ENCODE measurements at regions not wholly inside any gene's neighbourhood (a gene's known extent, or its start where the extent isn't known, plus 50 kb on each side); places are given as distances from the start of the nearest gene placed in this dataset.

DNA sequence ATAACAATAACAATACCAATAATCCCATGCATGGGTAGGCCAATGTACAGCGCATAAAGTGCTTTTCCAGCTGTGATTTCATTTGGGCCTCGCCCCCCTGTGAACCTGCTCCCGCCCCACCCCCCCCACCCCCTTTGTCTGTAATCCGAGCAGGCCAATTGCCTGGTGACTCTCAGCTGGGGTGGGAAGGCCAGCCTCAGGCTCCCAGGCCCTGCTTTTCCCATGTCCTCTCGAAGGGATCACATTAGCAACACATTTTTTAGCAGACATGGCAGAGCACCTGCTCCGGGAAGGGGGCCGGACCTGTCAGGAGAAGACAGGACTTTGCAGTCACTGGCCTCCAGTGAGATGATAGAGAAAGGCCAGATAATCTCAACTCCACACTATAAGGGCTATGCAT is 439.3 kb downstream of the RPS24 start:
- TF ChIP-seq, protein P1, sequence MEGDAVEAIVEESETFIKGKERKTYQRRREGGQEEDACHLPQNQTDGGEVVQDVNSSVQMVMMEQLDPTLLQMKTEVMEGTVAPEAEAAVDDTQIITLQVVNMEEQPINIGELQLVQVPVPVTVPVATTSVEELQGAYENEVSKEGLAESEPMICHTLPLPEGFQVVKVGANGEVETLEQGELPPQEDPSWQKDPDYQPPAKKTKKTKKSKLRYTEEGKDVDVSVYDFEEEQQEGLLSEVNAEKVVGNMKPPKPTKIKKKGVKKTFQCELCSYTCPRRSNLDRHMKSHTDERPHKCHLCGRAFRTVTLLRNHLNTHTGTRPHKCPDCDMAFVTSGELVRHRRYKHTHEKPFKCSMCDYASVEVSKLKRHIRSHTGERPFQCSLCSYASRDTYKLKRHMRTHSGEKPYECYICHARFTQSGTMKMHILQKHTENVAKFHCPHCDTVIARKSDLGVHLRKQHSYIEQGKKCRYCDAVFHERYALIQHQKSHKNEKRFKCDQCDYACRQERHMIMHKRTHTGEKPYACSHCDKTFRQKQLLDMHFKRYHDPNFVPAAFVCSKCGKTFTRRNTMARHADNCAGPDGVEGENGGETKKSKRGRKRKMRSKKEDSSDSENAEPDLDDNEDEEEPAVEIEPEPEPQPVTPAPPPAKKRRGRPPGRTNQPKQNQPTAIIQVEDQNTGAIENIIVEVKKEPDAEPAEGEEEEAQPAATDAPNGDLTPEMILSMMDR (conservative IDR thresholded peaks at IDR 0.05 in 1 of 2, IDR thresholded peaks at IDR 0.05 in 1 of 2; ENCODE audit: extremely low read depth in 1 of 2, insufficient read depth in 1 of 2, low read depth in 1 of 2, low read length in 2 of 2): no peak
- no peak for TF ChIP-seq EZH2 (IDR thresholded peaks at IDR 0.05; ENCODE audit: borderline replicate concordance, low read length)

All from mammary epithelial cell (primary cell).